SK-N-SH (cell line): ENCODE measurements at regions not wholly inside any gene's neighbourhood (a gene's known extent, or its start where the extent isn't known, plus 50 kb on each side); places are given as distances from the start of the nearest gene placed in this dataset.

Experiments
- CTCF ChIA-PET: fragments of 300-600, 350-600 bp; formaldehyde crosslinking; extraction: SDS; loops from one replicate; lab custom pipeline; 2021; lab: Yijun Ruan, JAX
- POLR2A ChIA-PET: fragments of 350-600 bp; sonication (Branson Sonifier 250); formaldehyde crosslinking; extraction: SDS; loops from one replicate; lab custom pipeline; 2020; ENCODE audit warnings: antibody characterized with exemption, inconsistent platforms; lab: Yijun Ruan, JAX
- DNase-seq: peaks from one replicate; pipeline ENCODE4 v3.0.0; 2012
- H2AFZ ChIP-seq: fragments of 200-600 bp; sonication (generic); 2 replicates; pipeline ENCODE4 v1.8.1; 2016; ENCODE audit warnings: antibody characterized with exemption, mild to moderate bottlenecking, low read depth
- H3F3A ChIP-seq: fragments of 200-600 bp; sonication (generic); replicated peaks from 2 replicates; pipeline ENCODE3; 2016; ENCODE audit warnings: antibody characterized with exemption, mild to moderate bottlenecking; ENCODE audit not compliant: insufficient read depth
- H3K27ac ChIP-seq, 2 experiments: fragments of 200-500 bp in 1 of 2; fragments of 200-600 bp in 1 of 2; sonication (Bioruptor generic) in 1 of 2; sonication (generic), shearing (Covaris generic) in 1 of 2; 2 replicates each; pipeline versions ENCODE4 v1.5.1 to v1.6.1; 2014 to 2016; ENCODE audit warnings: low read depth in 2 of 2, inconsistent platforms in 1 of 2, low read length in 1 of 2, mild to moderate bottlenecking in 1 of 2, mixed read lengths in 1 of 2
- H3K27me3 ChIP-seq: fragments of 200-600 bp; sonication (generic), shearing (Covaris generic); 2 replicates; pipeline ENCODE4 v1.6.1; 2016; ENCODE audit warnings: mixed run types; ENCODE audit not compliant: insufficient read depth
- H3K36me3 ChIP-seq, 2 experiments: fragments of 200-500 bp in 1 of 2; fragments of 200-600 bp in 1 of 2; sonication (Bioruptor generic) in 1 of 2; sonication (generic) in 1 of 2; replicated peaks in 1 of 2; 2 replicates each; pipeline versions ENCODE3 to v1.5.1; 2014 to 2016; ENCODE audit warnings: low read length in 1 of 2, mild to moderate bottlenecking in 1 of 2; ENCODE audit not compliant: insufficient read depth in 2 of 2, control insufficient read depth in 1 of 2
- H3K4me1 ChIP-seq, 2 experiments: fragments of 200-500 bp in 1 of 2; fragments of 200-600 bp in 1 of 2; sonication (Bioruptor generic) in 1 of 2; sonication (generic), shearing (Covaris generic) in 1 of 2; 2 replicates each; pipeline versions ENCODE4 v1.5.1 to v1.6.1; 2014 to 2016; ENCODE audit warnings: low read depth in 1 of 2, low read length in 1 of 2, mixed run types in 1 of 2; ENCODE audit not compliant: insufficient read depth in 2 of 2, control insufficient read depth in 1 of 2
- H3K4me2 ChIP-seq: fragments of 200-600 bp; sonication (generic), shearing (Covaris generic); 2 replicates; pipeline ENCODE4 v1.6.1; 2017; ENCODE audit warnings: mixed run types
- H3K4me3 ChIP-seq, 2 experiments: fragments of 200-500 bp in 1 of 2; fragments of 200-600 bp in 1 of 2; sonication (Bioruptor generic) in 1 of 2; sonication (generic), shearing (Covaris generic) in 1 of 2; 2 replicates each; pipeline versions ENCODE4 v1.5.1 to v1.8.1; 2014 to 2016; ENCODE audit warnings: low read depth in 2 of 2, inconsistent platforms in 1 of 2, low read length in 1 of 2, mild to moderate bottlenecking in 1 of 2, mixed read lengths in 1 of 2, moderate library complexity in 1 of 2
- H3K79me2 ChIP-seq: fragments of 200-600 bp; sonication (generic); 2 replicates; pipeline ENCODE4 v1.8.1; 2017; ENCODE audit warnings: mild to moderate bottlenecking; ENCODE audit not compliant: insufficient read depth
- H3K9ac ChIP-seq: fragments of 200-600 bp; sonication (generic); 2 replicates; pipeline ENCODE4 v1.6.1; 2017; ENCODE audit warnings: mixed run types
- H3K9me2 ChIP-seq: fragments of 200-600 bp; sonication (generic); 2 replicates; pipeline ENCODE4 v1.6.1; 2017; ENCODE audit warnings: mixed run types
- H3K9me3 ChIP-seq: fragments of 200-600 bp; sonication (generic); 2 replicates; pipeline ENCODE4 v1.6.1; 2017; ENCODE audit warnings: mixed run types, mild to moderate bottlenecking, moderate library complexity
- H4K20me1 ChIP-seq: fragments of 200-600 bp; sonication (generic); 2 replicates; pipeline ENCODE4 v1.6.1; 2017; ENCODE audit warnings: mild to moderate bottlenecking, mixed run types; ENCODE audit not compliant: insufficient read depth
- CHD2 ChIP-seq: fragments of 150-350 bp; IDR thresholded peaks from 2 replicates; pipeline ENCODE4 v1.6.1; 2018; ENCODE audit warnings: low read length; ENCODE audit not compliant: partially characterized antibody
- CTCF ChIP-seq: fragments of 200-600 bp; sonication (generic); IDR thresholded peaks from 2 replicates; pipeline ENCODE4 v1.6.1; 2017; ENCODE audit warnings: antibody characterized with exemption, mild to moderate bottlenecking, moderate library complexity
- GABPA ChIP-seq: IDR thresholded peaks from 2 replicates; pipeline ENCODE4 v1.4.0; 2012; ENCODE audit warnings: low read depth, mild to moderate bottlenecking
- JUND ChIP-seq: IDR thresholded peaks from 2 replicates; pipeline ENCODE4 v1.4.0; 2012
- MEF2A ChIP-seq: IDR thresholded peaks from 2 replicates; pipeline ENCODE4 v1.4.0; 2012; ENCODE audit warnings: low read depth, borderline replicate concordance
- MXI1 ChIP-seq: IDR thresholded peaks from 2 replicates; pipeline ENCODE4 v1.6.1; 2012; ENCODE audit warnings: mild to moderate bottlenecking, low read depth, low read length, improper control_type of control experiment
- NFIC ChIP-seq: IDR thresholded peaks from 2 replicates; pipeline ENCODE4 v1.4.0; 2012; ENCODE audit warnings: borderline replicate concordance
- NRF1 ChIP-seq: IDR thresholded peaks from 2 replicates; pipeline ENCODE4 v1.6.1; 2012; ENCODE audit warnings: low read depth, mild to moderate bottlenecking, low read length
- PBX3 ChIP-seq: IDR thresholded peaks from 2 replicates; pipeline ENCODE4; 2012
- RCOR1 ChIP-seq: fragments of 150-350 bp; IDR thresholded peaks from 2 replicates; pipeline ENCODE4 v1.6.1; 2017; ENCODE audit warnings: antibody characterized with exemption, low read length
- RXRA ChIP-seq: IDR thresholded peaks from 2 replicates; pipeline ENCODE4 v1.4.0; 2012; ENCODE audit warnings: low read depth, mild to moderate bottlenecking, borderline replicate concordance
- SMC3 ChIP-seq: IDR thresholded peaks from 2 replicates; pipeline ENCODE4 v1.6.1; 2012; ENCODE audit warnings: low read depth, low read length, improper control_type of control experiment
- TAF1 ChIP-seq: IDR thresholded peaks from 2 replicates; pipeline ENCODE4 v1.6.1; 2012; ENCODE audit warnings: low read depth, mild to moderate bottlenecking, low read length, moderate library complexity, borderline replicate concordance
- TEAD4 ChIP-seq: IDR thresholded peaks from 2 replicates; pipeline ENCODE4 v1.4.0; 2012; ENCODE audit warnings: mild to moderate bottlenecking, borderline replicate concordance; ENCODE audit not compliant: insufficient read depth
- USF1 ChIP-seq: IDR thresholded peaks from 2 replicates; pipeline ENCODE4 v1.4.0; 2012; ENCODE audit warnings: low read depth, borderline replicate concordance
- YY1 ChIP-seq: IDR thresholded peaks from 2 replicates; pipeline ENCODE4 v1.4.0; 2012; ENCODE audit warnings: low read depth, mild to moderate bottlenecking
- WGBS: methylation state at CpG from one replicate; pipeline ENCODE4 v1.1.6; 2017; ENCODE audit warnings: low lambda C conversion rate; 5-methylcytosine and 5-hydroxymethylcytosine counted together
- TF ChIP-seq, protein P1 (sequence below): fragments of 150-350 bp; IDR thresholded peaks from 2 replicates; pipeline ENCODE4 v1.6.1; 2016; ENCODE audit warnings: mild to moderate bottlenecking, low read depth, low read length
- TF ChIP-seq, protein P2 (sequence below): IDR thresholded peaks from 2 replicates; pipeline ENCODE4 v1.6.1; 2012; ENCODE audit warnings: mild to moderate bottlenecking, low read depth, low read length, moderate library complexity

DNA sequence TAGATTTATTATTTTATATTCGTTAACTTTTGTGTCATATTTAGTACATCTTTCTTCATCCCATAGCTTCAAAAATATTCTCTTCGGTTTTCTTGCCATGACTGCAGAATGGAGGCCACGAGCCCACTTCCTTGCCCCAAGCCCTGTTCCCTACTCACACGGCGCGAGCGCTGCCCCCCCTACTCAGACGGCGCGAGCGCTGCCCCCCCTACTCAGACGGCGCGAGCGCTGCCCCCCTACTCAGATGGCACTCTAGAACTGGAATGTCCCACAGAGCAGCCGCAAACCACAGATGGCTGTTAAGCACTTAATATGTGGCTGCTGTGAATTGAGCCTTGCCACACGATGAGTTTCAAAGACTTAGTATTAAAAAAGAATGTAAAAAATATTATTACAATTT lies 102.2 kb upstream of the PEG3 start (continued):
- TF ChIP-seq NRF1 (no peak), PBX3 (no peak), CHD2 (no peak), MXI1 (no peak)
- TF ChIP-seq, protein P1, sequence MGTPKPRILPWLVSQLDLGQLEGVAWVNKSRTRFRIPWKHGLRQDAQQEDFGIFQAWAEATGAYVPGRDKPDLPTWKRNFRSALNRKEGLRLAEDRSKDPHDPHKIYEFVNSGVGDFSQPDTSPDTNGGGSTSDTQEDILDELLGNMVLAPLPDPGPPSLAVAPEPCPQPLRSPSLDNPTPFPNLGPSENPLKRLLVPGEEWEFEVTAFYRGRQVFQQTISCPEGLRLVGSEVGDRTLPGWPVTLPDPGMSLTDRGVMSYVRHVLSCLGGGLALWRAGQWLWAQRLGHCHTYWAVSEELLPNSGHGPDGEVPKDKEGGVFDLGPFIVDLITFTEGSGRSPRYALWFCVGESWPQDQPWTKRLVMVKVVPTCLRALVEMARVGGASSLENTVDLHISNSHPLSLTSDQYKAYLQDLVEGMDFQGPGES, result no peak

DNA sequence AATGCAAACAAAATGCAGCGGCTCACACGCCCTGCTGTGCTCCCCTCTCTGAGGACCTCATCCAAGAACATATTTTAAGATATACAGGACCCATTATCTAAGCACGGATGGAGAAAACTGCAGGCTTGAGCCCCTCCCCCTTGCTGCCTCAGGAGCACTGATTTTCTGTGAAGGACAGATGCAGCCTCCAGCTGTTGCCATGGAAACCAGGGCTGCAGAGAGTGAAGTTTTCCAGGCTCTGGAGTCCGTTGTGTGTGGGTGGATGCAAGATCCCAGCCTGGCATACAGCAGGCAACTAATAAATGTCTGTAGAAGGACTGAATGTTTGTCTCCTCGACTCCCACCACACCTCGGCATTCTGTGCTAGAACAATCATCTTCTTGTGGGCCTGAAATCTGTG lies 105.6 kb upstream of the PEG3 start:
- DNase-seq, result peak; percentile 75
- Histone ChIP-seq H3K27me3 (no peaks in the 10 kb centered on the region), H3K36me3 (no peaks in the 10 kb centered on the region), H3K4me1 (no peaks in the 10 kb centered on the region), H3K79me2 (no peaks in the 10 kb centered on the region), H3K4me3 (no peak overlapping the region), H3K27ac (no peak overlapping the region), H3F3A (no peaks in the 10 kb centered on the region), H2AFZ (no peak overlapping the region), H3K9ac (no peak overlapping the region), H3K4me2 (no peak overlapping the region), H3K9me3 (0 out of 2 replicates have a peak, but pooled peaks cover 5% of the 10 kb centered on the region), H3K9me2 (no peaks in the 10 kb centered on the region), H4K20me1 (no peaks in the 10 kb centered on the region)
- POLR2A ChIA-PET, result no interaction called here
- TF ChIP-seq USF1 (no peak), MXI1 (no peak), PBX3 (no peak), GABPA (no peak), NFIC (no peak), CTCF (no peak), MEF2A (no peak), TAF1 (no peak), SMC3 (no peak), RXRA (no peak), RCOR1 (no peak), YY1 (no peak), JUND (no peak), TEAD4 (no peak)
- TF ChIP-seq, protein P1, result no peak
- TF ChIP-seq, protein P2, sequence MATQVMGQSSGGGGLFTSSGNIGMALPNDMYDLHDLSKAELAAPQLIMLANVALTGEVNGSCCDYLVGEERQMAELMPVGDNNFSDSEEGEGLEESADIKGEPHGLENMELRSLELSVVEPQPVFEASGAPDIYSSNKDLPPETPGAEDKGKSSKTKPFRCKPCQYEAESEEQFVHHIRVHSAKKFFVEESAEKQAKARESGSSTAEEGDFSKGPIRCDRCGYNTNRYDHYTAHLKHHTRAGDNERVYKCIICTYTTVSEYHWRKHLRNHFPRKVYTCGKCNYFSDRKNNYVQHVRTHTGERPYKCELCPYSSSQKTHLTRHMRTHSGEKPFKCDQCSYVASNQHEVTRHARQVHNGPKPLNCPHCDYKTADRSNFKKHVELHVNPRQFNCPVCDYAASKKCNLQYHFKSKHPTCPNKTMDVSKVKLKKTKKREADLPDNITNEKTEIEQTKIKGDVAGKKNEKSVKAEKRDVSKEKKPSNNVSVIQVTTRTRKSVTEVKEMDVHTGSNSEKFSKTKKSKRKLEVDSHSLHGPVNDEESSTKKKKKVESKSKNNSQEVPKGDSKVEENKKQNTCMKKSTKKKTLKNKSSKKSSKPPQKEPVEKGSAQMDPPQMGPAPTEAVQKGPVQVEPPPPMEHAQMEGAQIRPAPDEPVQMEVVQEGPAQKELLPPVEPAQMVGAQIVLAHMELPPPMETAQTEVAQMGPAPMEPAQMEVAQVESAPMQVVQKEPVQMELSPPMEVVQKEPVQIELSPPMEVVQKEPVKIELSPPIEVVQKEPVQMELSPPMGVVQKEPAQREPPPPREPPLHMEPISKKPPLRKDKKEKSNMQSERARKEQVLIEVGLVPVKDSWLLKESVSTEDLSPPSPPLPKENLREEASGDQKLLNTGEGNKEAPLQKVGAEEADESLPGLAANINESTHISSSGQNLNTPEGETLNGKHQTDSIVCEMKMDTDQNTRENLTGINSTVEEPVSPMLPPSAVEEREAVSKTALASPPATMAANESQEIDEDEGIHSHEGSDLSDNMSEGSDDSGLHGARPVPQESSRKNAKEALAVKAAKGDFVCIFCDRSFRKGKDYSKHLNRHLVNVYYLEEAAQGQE, result no peak
- CTCF ChIA-PET, result interaction anchor here (0.6 kb wide), 1 partner anchor 154 kb away, joined by 3 read pairs; no protein-coding TSS in a partner anchor
- WGBS, result 3% methylated on average over 6 of the region's 6 CpGs
